ENCODE measurements at regions not wholly inside any gene's neighbourhood (a gene's known extent, or its start where the extent isn't known, plus 50 kb on each side); places are given as distances from the start of the nearest gene placed in this dataset.

DNA sequence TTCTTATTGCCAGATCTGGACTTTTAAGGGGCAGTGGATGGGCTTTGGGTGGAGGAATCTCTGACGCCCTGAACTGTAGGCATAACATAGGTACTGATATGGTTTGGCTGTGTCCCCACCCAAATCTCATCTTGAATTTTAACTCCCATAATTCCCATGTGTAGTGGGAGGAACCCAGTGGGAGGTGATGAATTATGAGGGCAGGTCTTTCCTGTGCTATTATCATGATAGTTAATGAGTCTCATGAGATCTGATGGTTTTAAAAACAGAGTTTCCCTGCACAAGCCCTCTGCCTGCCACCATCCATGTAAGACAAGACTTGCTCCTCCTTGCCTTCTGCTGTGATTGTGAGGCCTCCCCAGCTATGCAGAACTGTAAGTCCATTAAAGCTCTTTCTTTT is 160.0 kb upstream of the CRY1 start:
- TF ChIP-seq, protein P1, sequence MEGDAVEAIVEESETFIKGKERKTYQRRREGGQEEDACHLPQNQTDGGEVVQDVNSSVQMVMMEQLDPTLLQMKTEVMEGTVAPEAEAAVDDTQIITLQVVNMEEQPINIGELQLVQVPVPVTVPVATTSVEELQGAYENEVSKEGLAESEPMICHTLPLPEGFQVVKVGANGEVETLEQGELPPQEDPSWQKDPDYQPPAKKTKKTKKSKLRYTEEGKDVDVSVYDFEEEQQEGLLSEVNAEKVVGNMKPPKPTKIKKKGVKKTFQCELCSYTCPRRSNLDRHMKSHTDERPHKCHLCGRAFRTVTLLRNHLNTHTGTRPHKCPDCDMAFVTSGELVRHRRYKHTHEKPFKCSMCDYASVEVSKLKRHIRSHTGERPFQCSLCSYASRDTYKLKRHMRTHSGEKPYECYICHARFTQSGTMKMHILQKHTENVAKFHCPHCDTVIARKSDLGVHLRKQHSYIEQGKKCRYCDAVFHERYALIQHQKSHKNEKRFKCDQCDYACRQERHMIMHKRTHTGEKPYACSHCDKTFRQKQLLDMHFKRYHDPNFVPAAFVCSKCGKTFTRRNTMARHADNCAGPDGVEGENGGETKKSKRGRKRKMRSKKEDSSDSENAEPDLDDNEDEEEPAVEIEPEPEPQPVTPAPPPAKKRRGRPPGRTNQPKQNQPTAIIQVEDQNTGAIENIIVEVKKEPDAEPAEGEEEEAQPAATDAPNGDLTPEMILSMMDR (tag by site-specific recombination; IDR thresholded peaks at IDR 0.05): no peak
- TF ChIP-seq ZNF175 (tag by site-specific recombination; IDR thresholded peaks at IDR 0.05) (no peak), ZNF23 (tag by site-specific recombination; IDR thresholded peaks at IDR 0.05; ENCODE audit: borderline replicate concordance) (no peak), ZNF558 (tag by site-specific recombination; IDR thresholded peaks at IDR 0.05) (no peak), ZNF416 (tag by site-specific recombination; IDR thresholded peaks at IDR 0.05) (no peak), HOXC10 (CRISPR knock-in tag; IDR thresholded peaks at IDR 0.05) (no peak), ZNF561 (tag by site-specific recombination; IDR thresholded peaks at IDR 0.05; ENCODE audit: borderline replicate concordance) (no peak), ZFP41 (tag by site-specific recombination; IDR thresholded peaks at IDR 0.05; ENCODE audit: borderline replicate concordance) (no peak), MZF1 (tag by site-specific recombination; IDR thresholded peaks at IDR 0.05; ENCODE audit: borderline replicate concordance) (no peak), ZNF2 (tag by site-specific recombination; IDR thresholded peaks at IDR 0.05) (no peak)
- TF ChIP-seq, protein P2, sequence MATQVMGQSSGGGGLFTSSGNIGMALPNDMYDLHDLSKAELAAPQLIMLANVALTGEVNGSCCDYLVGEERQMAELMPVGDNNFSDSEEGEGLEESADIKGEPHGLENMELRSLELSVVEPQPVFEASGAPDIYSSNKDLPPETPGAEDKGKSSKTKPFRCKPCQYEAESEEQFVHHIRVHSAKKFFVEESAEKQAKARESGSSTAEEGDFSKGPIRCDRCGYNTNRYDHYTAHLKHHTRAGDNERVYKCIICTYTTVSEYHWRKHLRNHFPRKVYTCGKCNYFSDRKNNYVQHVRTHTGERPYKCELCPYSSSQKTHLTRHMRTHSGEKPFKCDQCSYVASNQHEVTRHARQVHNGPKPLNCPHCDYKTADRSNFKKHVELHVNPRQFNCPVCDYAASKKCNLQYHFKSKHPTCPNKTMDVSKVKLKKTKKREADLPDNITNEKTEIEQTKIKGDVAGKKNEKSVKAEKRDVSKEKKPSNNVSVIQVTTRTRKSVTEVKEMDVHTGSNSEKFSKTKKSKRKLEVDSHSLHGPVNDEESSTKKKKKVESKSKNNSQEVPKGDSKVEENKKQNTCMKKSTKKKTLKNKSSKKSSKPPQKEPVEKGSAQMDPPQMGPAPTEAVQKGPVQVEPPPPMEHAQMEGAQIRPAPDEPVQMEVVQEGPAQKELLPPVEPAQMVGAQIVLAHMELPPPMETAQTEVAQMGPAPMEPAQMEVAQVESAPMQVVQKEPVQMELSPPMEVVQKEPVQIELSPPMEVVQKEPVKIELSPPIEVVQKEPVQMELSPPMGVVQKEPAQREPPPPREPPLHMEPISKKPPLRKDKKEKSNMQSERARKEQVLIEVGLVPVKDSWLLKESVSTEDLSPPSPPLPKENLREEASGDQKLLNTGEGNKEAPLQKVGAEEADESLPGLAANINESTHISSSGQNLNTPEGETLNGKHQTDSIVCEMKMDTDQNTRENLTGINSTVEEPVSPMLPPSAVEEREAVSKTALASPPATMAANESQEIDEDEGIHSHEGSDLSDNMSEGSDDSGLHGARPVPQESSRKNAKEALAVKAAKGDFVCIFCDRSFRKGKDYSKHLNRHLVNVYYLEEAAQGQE (tag by site-specific recombination; IDR thresholded peaks at IDR 0.05): no peak
